ENCODE measurements at regions not wholly inside any gene's neighbourhood (a gene's known extent, or its start where the extent isn't known, plus 50 kb on each side); places are given as distances from the start of the nearest gene placed in this dataset.

DNA sequence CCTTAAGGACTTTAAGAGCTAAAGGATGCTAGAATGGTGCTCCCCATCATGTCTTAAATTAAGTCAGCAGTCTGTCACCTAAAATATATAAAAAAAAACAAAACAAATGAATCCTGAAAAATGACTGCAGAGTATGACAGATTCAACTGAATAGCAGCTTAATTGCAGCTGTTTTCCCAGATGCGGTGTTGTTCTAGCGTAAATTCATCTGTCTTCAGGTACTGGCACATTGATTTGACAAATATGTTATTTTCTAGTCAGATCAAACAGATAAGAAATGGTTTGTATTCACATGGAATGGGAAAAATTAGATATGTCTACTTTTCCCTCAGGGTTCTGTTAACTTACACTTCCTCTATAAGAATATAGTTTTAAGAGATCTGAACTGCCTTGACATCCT is 211.7 kb downstream of the NAF1 start:
- H3K4me3 ChIP-seq (ENCODE audit: low read depth, low read length): no peak overlapping the region
- no peak for DNase-seq (ENCODE audit: low read depth)
- TF ChIP-seq, protein P1, sequence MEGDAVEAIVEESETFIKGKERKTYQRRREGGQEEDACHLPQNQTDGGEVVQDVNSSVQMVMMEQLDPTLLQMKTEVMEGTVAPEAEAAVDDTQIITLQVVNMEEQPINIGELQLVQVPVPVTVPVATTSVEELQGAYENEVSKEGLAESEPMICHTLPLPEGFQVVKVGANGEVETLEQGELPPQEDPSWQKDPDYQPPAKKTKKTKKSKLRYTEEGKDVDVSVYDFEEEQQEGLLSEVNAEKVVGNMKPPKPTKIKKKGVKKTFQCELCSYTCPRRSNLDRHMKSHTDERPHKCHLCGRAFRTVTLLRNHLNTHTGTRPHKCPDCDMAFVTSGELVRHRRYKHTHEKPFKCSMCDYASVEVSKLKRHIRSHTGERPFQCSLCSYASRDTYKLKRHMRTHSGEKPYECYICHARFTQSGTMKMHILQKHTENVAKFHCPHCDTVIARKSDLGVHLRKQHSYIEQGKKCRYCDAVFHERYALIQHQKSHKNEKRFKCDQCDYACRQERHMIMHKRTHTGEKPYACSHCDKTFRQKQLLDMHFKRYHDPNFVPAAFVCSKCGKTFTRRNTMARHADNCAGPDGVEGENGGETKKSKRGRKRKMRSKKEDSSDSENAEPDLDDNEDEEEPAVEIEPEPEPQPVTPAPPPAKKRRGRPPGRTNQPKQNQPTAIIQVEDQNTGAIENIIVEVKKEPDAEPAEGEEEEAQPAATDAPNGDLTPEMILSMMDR (IDR thresholded peaks at IDR 0.05; ENCODE audit: control insufficient read depth, extremely low read depth, insufficient read depth): no peak

GRCh38 chr4:162952232-162952631 is 214.5 kb downstream of the NAF1 start:
- TF ChIP-seq, protein P1 (IDR thresholded peaks at IDR 0.05; ENCODE audit: control insufficient read depth, extremely low read depth, insufficient read depth): no peak
- H3K4me3 ChIP-seq (ENCODE audit: low read depth, low read length): no peak overlapping the region
- DNase-seq (ENCODE audit: low read depth): no peak

GRCh38 chr4:162945713-162946112 is 221.0 kb downstream of the NAF1 start:
- no peak for DNase-seq (ENCODE audit: low read depth)
- no peak overlapping the region for H3K4me3 ChIP-seq (ENCODE audit: low read depth, low read length)
- TF ChIP-seq, protein P1 (IDR thresholded peaks at IDR 0.05; ENCODE audit: control insufficient read depth, extremely low read depth, insufficient read depth): no peak

GRCh38 chr4:162943263-162943662 is 223.4 kb downstream of the NAF1 start:
- TF ChIP-seq, protein P1 (IDR thresholded peaks at IDR 0.05; ENCODE audit: control insufficient read depth, extremely low read depth, insufficient read depth): no peak
- DNase-seq (ENCODE audit: low read depth): no peak

GRCh38 chr4:162938738-162939485 is 227.8 kb downstream of the NAF1 start:
- TF ChIP-seq, protein P1 (IDR thresholded peaks at IDR 0.05; ENCODE audit: control insufficient read depth, extremely low read depth, insufficient read depth): no peak
- no peak overlapping the region for H3K4me3 ChIP-seq (ENCODE audit: low read depth, low read length)
- no peak for DNase-seq (ENCODE audit: low read depth)

More at GRCh38 chr4:162943263-162943662, 223.4 kb downstream of the NAF1 start:
- no peak overlapping the region for H3K4me3 ChIP-seq (ENCODE audit: low read depth, low read length)

DNA sequence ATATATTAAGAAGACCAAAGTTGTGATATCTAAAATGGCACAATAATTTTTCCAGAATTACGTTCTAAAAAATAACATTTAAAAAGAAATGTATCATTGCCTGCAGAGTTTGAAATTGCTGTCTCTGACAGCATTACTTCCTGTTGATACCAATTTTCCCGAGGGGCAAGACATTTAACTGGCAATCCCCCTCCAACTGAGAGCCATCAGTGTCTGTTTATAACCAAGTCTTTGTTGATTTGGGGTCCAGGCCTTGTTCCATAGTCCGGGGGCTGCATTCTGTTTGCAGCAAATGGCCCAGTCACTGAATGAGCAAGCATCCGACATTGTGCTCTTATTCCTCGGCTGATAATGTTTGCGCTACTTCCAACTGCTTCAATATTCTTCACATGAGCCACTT is 231.5 kb downstream of the NAF1 start:
- TF ChIP-seq, protein P1 (IDR thresholded peaks at IDR 0.05; ENCODE audit: control insufficient read depth, extremely low read depth, insufficient read depth): no peak
- DNase-seq (ENCODE audit: low read depth): no peak
- H3K4me3 ChIP-seq (ENCODE audit: low read depth, low read length): no peak overlapping the region

GRCh38 chr4:162931286-162931685 is 235.4 kb downstream of the NAF1 start:
- TF ChIP-seq, protein P1 (IDR thresholded peaks at IDR 0.05; ENCODE audit: control insufficient read depth, extremely low read depth, insufficient read depth): no peak
- H3K4me3 ChIP-seq (ENCODE audit: low read depth, low read length): no peak overlapping the region
- DNase-seq (ENCODE audit: low read depth): no peak
